ENCODE measurements at regions not wholly inside any gene's neighbourhood (a gene's known extent, or its start where the extent isn't known, plus 50 kb on each side); places are given as distances from the start of the nearest gene placed in this dataset.

DNA sequence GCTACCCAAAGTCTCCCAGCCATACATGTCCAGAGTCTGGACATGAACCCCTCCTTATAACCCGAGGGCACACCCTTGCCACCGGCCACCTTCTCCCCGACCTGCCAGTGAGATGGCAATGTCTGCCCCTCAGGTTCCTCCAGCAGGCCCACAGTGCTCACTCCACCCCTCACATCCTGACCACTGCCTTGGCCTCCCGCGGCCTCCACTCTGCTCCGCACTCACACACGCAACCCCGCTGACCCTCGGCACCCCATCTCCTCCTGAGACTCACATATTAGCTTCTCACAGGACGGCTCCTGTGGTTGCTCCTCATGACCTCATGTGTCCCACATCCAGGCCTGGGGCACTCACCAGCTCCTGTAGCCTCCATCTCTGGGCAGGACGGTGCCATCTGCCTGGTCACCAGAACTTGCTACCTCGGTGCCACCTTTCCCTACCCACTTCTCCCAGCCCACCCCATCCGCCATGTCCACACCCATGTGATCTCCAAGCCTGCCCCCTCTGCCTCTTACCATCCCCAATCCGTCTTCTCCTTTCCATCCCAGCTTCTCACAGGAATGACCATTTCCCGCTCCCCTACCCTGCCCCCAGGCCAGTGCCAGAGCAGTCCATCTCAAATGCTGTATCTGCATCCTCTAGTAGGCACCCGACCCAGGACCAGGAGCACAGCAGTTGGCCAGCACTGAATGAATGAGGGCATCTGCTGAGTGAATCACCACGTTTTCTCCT is 198.6 kb upstream of the DIO3 start:
- H3K36me3 Mint-ChIP-seq (ENCODE audit: low read depth): no peaks in the 10 kb centered on the region
- ChIA-PET POLR2A (no interaction called here), CTCF (no interaction called here)
- no peak overlapping the region for H3K27ac Mint-ChIP-seq
- H3K9me3 Mint-ChIP-seq: no peaks in the 10 kb centered on the region
- H3K4me1 Mint-ChIP-seq: no peaks in the 10 kb centered on the region
- no peak for DNase-seq
- H3K27me3 Mint-ChIP-seq: peaks cover 3% of the 10 kb centered on the region
- no peak overlapping the region for H3K4me3 Mint-ChIP-seq

DNA sequence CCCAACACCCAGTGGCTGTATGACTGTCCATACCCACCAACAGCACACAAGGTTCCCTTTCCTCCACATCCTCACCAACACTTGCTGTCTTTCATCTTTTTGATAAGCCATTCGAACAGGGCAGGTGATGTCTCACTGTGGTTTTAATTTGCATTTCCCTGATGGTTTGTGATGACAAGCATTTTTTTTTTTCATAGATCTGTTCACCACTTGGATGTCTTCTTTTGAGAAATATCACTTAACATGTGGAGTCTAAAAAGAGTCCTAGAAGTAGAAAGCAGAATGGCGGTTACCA is 198.1 kb upstream of the DIO3 start:
- ChIA-PET CTCF (no interaction called here), POLR2A (no interaction called here)
- H3K4me3 Mint-ChIP-seq: no peak overlapping the region
- no peaks in the 10 kb centered on the region for H3K9me3 Mint-ChIP-seq
- no peaks in the 10 kb centered on the region for H3K4me1 Mint-ChIP-seq
- H3K36me3 Mint-ChIP-seq (ENCODE audit: low read depth): no peaks in the 10 kb centered on the region
- no peak overlapping the region for H3K27ac Mint-ChIP-seq
- H3K27me3 Mint-ChIP-seq: peaks cover 3% of the 10 kb centered on the region
- DNase-seq: no peak

DNA sequence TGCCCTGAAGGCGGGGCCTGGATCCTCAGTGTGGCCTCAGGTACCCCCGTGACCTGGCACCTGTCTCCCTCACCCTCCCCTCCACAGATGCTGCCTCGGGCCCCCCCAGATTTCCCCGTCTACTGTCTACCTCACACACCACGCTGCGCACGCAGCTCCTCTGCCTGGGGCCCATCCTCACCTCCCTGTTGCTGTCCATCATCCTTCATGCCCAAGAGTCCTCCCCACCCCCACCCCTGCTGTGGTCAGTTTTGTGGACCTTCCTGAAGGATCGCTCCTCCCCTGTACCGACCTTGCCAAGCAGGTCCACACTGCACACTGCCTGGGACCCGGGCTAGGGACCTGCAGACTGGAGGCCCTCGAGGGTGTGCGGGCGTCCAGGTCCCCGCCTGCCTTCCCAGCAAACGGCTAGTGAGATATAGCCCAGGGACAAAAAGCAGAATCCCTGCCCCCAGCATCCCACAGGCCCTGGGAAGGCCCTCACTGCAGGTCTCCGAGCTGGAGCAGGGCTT is 197.4 kb upstream of the DIO3 start:
- H3K4me1 Mint-ChIP-seq: no peaks in the 10 kb centered on the region
- H3K4me3 Mint-ChIP-seq: no peak overlapping the region
- no peak for DNase-seq
- H3K27me3 Mint-ChIP-seq: peaks cover under 1% of the 10 kb centered on the region
- POLR2A ChIA-PET: no interaction called here
- CTCF ChIA-PET: no interaction called here
- no peaks in the 10 kb centered on the region for H3K9me3 Mint-ChIP-seq
- H3K36me3 Mint-ChIP-seq (ENCODE audit: low read depth): no peaks in the 10 kb centered on the region
- no peak overlapping the region for H3K27ac Mint-ChIP-seq

DNA sequence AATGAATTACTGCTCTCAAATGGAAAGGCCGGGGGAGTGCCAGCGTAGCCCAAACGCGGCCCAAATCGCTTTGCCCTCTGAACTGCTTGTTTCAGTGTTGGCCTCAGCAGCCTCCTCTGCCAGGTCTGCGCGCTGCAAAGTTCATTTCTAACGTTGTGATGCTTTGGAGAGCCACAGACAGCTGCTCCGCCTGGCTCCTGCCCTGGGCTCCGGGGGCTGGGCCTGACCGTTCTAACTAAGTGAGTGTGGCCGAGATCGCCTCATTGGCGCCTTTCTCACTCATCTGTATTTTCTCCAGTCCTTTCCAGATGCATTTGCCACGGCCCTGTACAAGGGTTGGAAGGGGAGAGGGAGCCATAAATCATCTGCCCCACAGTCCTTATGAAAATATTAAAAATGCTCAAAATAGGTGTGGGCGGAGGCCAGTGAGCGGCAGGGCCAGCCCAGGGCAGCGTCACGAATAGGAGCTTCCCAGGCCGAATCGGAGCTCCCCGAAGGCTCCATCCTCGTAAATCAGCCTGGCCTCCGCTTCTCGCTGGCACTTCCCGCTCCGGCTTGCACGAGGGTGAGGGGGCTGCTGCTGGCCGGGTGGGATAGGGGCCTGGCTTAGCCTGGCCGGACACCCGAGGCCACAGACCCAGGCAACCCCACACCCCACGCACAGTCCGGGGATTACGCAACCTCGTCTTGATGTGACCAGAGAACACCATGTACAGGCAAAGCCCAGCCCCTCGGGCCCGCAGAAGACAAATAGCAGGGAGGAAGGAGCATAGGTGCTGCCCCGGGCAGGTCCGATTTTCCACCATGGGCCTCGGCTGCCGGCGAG is 196.6 kb upstream of the DIO3 start:
- Mint-ChIP-seq H3K27ac (no peak overlapping the region), H3K27me3 (no peaks in the 10 kb centered on the region), H3K4me3 (no peak overlapping the region), H3K36me3 (ENCODE audit: low read depth) (no peaks in the 10 kb centered on the region), H3K4me1 (no peaks in the 10 kb centered on the region), H3K9me3 (no peaks in the 10 kb centered on the region)
- ChIA-PET CTCF (interaction anchor here (1.3 kb wide), 1 partner anchor 223 kb away, joined by 3 read pairs; no protein-coding TSS in a partner anchor), POLR2A (no interaction called here)
- DNase-seq: no peak

DNA sequence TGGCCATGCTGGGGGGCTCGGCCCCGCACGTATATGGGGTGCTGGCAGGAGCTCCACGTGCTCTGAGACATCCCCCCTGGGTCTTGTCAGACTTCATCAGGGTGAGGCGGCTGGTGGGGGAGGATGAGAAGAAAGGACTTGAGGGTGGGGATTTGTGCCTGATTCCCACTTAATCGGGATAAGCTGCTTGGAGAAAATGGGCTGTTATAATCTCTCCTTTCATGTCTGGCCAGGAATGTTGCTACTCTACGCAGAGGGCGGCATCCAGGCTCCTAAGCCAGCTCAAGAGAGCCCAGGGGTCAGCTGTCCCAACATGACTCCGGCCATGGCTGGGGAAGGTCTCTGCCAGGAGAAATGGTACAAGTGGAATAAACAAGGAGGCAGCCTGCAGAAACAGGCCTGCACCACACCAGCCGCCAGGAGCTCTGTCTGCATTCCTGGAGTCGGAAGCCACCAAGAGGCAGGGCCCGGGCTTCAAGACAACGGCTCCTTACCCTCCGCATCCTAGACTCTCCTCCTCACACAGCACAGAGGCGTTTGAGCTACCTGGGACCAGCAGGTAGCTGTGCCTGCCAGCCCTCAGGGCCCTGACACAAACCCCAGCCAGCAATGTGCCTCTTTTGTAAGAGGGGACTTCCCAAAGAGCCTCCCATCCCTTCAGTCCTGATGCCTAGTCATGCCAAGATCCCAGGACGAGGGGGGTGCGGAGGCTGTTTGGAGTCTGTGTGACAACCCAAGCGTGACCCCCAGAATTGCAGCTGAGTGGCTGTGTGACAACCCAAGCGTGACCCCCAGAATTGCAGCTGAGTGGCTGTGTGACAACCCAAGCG is 195.8 kb upstream of the DIO3 start:
- ChIA-PET POLR2A (no interaction called here), CTCF (interaction anchor here (1.3 kb wide), 1 partner anchor 222 kb away, joined by 3 read pairs; no protein-coding TSS in a partner anchor)
- H3K27me3 Mint-ChIP-seq: no peaks in the 10 kb centered on the region
- no peaks in the 10 kb centered on the region for H3K36me3 Mint-ChIP-seq (ENCODE audit: low read depth)
- H3K27ac Mint-ChIP-seq: no peak overlapping the region
- no peak overlapping the region for H3K4me3 Mint-ChIP-seq
- no peaks in the 10 kb centered on the region for H3K9me3 Mint-ChIP-seq
- no peak for DNase-seq
- no peaks in the 10 kb centered on the region for H3K4me1 Mint-ChIP-seq

DNA sequence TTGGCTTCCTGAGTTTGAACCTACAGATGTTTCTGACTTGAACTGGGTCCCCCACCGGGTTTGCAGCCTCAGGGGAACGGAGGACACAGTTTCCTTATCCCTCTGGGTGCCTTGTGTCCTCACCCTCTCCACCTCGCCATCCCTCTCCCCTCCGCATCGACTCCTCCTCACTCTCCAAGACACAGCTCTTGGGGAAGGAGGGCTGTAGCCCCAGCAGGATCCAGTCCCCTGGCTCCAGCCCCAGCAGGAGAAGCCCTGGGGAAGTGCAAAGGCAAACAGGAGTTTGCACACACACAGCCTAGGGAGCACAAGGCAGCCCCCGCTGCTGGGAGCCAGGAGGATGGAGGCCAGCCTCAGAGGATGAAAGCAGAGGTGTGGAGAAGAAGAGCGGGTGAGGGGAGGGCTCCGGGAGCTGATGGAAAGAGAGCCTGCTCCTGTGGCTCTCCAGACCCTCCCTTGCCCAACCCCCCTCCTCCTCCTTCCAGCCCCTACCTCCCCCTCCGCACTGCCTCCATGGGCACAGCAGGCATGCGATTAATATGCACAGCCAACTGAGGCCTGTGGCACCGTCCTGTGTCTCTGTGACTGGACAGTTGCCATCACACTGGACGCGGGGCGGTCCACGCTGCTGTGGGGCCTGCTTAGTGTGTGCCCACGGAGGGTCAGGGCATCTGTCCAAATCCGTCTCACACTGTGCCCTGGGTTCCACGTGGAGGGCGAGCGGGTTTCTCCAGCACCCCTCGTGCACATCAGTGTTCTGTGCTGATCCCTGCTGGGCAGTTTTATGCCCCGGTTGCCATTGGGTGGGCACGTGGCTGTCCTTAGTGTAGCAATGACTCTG is 193.7 kb upstream of the DIO3 start:
- H3K4me3 Mint-ChIP-seq: no peak overlapping the region
- H3K9me3 Mint-ChIP-seq: no peaks in the 10 kb centered on the region
- H3K36me3 Mint-ChIP-seq (ENCODE audit: low read depth): no peaks in the 10 kb centered on the region
- DNase-seq: no peak
- CTCF ChIA-PET: interaction anchor here (1.3 kb wide), 1 partner anchor 26 kb away, joined by 3 read pairs; no protein-coding TSS in a partner anchor
- no peaks in the 10 kb centered on the region for H3K27me3 Mint-ChIP-seq
- H3K4me1 Mint-ChIP-seq: no peaks in the 10 kb centered on the region
- POLR2A ChIA-PET: no interaction called here
- H3K27ac Mint-ChIP-seq: no peak overlapping the region

DNA sequence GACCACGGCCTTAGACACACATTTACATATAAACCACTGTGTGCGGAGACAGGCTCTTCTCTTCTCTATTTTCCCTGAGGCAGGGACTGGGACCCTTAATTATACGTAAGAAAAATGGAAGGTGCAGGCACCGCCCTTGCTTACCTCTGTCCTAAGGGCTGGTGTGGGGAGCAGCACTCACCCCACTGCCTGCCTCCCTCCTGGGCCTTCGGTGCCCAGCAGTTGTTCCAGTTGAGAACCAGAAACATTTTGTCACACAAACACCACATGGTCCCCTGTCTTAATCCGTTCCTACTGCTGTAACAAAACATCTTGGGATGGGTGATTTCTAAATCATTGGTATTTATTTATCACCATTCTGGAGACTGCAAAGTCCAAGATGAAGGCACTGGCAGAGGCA is 192.7 kb upstream of the DIO3 start:
- no peaks in the 10 kb centered on the region for H3K9me3 Mint-ChIP-seq
- H3K36me3 Mint-ChIP-seq (ENCODE audit: low read depth): no peaks in the 10 kb centered on the region
- H3K27ac Mint-ChIP-seq: no peak overlapping the region
- H3K27me3 Mint-ChIP-seq: no peaks in the 10 kb centered on the region
- H3K4me3 Mint-ChIP-seq: no peak overlapping the region
- POLR2A ChIA-PET: no interaction called here
- CTCF ChIA-PET: interaction anchor here (1.3 kb wide), 1 partner anchor 25 kb away, joined by 3 read pairs; no protein-coding TSS in a partner anchor
- no peaks in the 10 kb centered on the region for H3K4me1 Mint-ChIP-seq
- no peak for DNase-seq

DNA sequence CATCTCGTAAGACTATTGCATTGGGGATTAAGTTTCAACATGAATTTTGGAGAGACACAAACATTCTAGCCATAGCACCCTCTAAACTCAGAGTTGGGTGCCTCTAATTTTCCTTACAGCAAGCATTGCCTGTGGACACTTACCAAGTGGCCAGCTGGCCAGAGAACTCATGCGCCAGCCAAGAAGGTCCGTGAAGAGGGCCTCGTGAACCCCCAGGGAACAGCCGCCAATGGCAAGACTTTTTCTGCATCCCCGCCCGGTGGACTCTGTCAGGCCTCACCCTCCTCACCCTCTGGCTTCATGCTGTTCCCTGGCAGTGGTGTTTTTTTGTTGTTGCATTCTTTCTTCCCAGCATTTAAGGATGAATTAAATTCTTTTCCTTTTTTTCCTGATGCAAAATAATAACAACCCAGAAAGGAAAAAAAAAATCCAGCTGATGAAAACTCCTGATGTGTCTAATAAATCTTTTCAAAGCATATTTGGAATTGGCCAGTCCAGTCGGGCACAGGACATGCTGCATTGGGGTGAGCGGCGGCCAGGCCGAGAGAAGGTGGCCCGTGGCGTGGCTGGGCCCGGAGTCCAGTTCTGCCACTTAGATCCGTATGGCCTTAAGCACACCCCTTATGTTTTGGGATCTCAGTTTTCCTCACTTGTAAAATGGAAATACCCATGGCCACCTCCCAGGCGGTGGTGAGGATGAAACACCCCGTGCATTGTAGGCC is 191.9 kb upstream of the DIO3 start:
- Mint-ChIP-seq H3K9me3 (no peaks in the 10 kb centered on the region), H3K36me3 (ENCODE audit: low read depth) (no peaks in the 10 kb centered on the region), H3K4me3 (no peak overlapping the region), H3K4me1 (no peaks in the 10 kb centered on the region), H3K27ac (no peak overlapping the region), H3K27me3 (no peaks in the 10 kb centered on the region)
- ChIA-PET POLR2A (no interaction called here), CTCF (no interaction called here)
- no peak for DNase-seq

DNA sequence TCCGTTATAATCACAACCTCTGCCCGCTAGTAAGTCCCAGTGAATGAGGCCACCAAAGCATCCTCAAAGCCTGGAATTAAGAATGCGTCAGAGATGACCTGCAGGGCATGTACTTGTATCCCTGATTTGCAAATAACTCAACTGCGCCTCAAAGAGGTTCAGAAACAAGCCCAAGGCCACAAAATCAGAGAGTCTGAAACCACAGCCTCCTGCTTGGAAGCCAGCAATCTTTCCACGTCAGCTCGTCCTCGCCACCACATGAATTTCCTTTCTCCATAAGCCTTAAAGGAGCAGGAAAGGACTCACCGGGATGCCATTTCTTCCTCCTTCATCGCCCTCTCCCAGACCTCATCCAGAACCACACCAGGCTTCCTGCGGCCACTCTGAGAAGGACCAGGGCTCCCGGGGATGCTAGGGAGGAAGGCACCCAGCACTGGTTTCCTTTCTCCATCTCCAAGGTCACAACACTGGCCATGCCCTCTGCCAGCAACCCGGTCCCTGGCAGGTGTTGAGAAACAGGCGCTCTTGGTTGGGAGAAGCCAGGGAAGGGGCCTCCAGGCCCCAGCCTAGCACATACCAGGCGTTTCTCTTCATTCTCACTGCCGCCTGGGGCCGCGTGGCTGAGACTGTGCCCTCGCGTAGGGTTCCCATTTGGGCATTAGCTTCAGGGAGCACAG is 191.2 kb upstream of the DIO3 start:
- DNase-seq: no peak
- POLR2A ChIA-PET: no interaction called here
- H3K27ac Mint-ChIP-seq: no peak overlapping the region
- no peaks in the 10 kb centered on the region for H3K9me3 Mint-ChIP-seq
- H3K4me3 Mint-ChIP-seq: no peak overlapping the region
- no peaks in the 10 kb centered on the region for H3K27me3 Mint-ChIP-seq
- CTCF ChIA-PET: no interaction called here
- no peaks in the 10 kb centered on the region for H3K36me3 Mint-ChIP-seq (ENCODE audit: low read depth)
- H3K4me1 Mint-ChIP-seq: no peaks in the 10 kb centered on the region

DNA sequence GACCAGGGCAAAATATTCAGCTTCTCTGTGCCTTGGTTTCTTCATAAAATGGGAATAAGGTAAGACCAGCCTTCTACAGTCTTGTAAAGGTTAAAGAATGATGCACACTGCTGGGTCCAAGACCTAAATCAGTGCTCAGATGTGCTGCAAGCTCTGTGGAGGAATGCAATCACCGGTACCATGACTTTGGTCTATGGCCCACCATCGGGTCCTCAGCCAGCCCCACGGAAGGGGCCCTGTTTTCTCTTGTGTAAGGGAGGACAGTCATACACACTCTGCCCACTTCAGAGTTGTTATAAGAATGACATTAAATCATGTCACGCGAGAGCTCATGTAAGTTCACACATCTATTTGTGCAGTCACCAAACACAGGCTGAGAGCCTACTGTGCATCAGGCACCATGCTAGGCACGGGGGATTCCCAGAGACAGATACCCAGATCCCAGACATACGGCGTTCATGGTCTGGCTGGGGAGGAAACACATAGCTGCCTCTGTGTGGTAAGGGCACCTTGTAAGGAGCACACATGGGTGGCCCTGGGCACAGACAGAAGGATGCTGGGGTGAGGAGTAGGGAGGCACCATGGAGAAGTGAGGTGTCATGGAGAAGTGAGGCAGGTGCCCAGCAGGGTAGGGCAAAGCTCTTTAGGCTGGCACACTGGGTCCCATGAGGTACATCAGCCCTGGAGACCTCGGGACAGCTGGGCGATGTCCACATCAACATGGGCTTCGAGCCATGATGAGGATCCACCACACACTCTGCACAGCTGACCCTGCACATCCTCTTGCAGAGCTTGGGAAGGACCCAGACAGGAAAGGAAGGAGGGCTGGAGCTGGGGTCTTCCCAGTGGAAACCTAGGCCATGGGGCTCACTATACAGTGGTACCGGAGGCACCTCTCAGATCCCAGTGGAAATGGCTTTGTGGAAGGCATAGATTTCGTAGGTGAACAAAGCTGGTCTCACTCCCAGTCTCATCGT is 190.4 kb upstream of the DIO3 start:
- H3K4me3 Mint-ChIP-seq: no peak overlapping the region
- no peaks in the 10 kb centered on the region for H3K27me3 Mint-ChIP-seq
- POLR2A ChIA-PET: no interaction called here
- no peaks in the 10 kb centered on the region for H3K4me1 Mint-ChIP-seq
- no peaks in the 10 kb centered on the region for H3K9me3 Mint-ChIP-seq
- no peak for DNase-seq
- CTCF ChIA-PET: no interaction called here
- no peaks in the 10 kb centered on the region for H3K36me3 Mint-ChIP-seq (ENCODE audit: low read depth)
- H3K27ac Mint-ChIP-seq: no peak overlapping the region

Measured in activated CD4-positive, alpha-beta T cell treated with anti-CD3 and anti-CD28 coated beads, Interleukin-2, amount 10 ng/mL, durations not matched to agents 7 days and 5 days (primary cell).